Loucy (cell line): ENCODE measurements at regions not wholly inside any gene's neighbourhood (a gene's known extent, or its start where the extent isn't known, plus 50 kb on each side); places are given as distances from the start of the nearest gene placed in this dataset.

Source experiments
- EZH2phosphoT487 ChIP-seq: fragments of 200-600 bp; IDR thresholded peaks from 2 replicates; pipeline ENCODE4 v1.6.1; 2018; ENCODE audit warnings: antibody characterized with exemption, mild to moderate bottlenecking, moderate library complexity, borderline replicate concordance
- TF ChIP-seq, protein P1 (sequence below): fragments of 200-600 bp; sonication (generic); conservative IDR thresholded peaks from 2 replicates; pipeline ENCODE4 v1.5.1; 2014; ENCODE audit warnings: mild to moderate bottlenecking, antibody characterized with exemption, low read length

DNA sequence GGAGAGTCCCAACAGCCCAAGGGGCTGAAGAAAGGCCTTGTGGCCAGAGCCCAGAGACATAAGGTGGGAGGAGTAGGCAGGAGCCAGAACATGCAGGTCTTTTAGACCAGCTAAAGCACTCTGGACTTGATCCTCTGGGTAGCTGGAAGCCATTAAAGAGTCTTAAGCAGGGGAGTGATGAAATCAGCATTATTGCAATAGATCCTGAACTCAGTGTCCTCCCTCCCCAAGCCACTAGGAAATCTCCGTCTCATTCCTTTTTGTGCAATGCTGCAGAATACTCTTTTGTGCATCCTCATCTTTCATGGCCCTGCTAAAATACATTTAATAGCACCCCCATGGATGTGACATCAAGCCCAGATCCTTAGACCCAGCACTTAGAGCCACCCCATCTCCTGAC lies 58.6 kb upstream of the ZCCHC2 start:
- TF ChIP-seq, protein P1, sequence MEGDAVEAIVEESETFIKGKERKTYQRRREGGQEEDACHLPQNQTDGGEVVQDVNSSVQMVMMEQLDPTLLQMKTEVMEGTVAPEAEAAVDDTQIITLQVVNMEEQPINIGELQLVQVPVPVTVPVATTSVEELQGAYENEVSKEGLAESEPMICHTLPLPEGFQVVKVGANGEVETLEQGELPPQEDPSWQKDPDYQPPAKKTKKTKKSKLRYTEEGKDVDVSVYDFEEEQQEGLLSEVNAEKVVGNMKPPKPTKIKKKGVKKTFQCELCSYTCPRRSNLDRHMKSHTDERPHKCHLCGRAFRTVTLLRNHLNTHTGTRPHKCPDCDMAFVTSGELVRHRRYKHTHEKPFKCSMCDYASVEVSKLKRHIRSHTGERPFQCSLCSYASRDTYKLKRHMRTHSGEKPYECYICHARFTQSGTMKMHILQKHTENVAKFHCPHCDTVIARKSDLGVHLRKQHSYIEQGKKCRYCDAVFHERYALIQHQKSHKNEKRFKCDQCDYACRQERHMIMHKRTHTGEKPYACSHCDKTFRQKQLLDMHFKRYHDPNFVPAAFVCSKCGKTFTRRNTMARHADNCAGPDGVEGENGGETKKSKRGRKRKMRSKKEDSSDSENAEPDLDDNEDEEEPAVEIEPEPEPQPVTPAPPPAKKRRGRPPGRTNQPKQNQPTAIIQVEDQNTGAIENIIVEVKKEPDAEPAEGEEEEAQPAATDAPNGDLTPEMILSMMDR: no peak
- no peak for TF ChIP-seq EZH2phosphoT487
